ENCODE measurements at regions not wholly inside any gene's neighbourhood (a gene's known extent, or its start where the extent isn't known, plus 50 kb on each side); places are given as distances from the start of the nearest gene placed in this dataset.

GRCh38 chr10:131444286-131444685 is 132.8 kb upstream of the TCERG1L start:
- FAIRE-seq (no peak), DNase-seq (ENCODE audit: insufficient read length, low spot score) (no peak)

DNA sequence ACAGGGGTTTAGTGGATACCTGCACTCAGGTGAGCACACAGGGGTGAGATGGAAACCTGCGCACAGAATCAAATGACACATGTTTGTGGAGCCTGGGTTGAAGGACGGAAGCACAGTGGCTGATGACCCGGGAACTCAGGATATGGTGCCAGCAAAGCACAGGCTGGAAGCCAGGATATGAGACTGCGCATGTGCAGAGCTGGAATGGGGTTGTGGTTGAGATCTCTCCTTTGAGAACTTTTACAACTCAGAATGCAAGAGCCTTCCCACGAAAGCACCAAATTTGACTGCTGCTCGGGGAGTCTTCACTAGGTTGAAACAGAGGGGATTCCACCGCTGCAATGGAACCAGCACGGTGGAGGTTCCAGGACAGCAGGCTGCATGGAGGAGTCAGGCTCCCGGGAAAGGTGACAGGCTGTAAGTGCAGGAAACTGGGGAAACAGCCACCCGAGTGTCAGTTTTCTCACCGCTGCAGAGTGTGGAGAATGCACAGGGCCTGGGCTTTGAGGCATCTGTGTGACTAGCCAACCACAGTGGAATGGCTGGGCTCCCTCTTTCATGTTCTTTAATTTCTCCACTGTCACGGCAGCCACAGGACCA is 133.4 kb upstream of the TCERG1L start:
- no peak for FAIRE-seq
- no peak for DNase-seq (ENCODE audit: insufficient read length, low spot score)

DNA sequence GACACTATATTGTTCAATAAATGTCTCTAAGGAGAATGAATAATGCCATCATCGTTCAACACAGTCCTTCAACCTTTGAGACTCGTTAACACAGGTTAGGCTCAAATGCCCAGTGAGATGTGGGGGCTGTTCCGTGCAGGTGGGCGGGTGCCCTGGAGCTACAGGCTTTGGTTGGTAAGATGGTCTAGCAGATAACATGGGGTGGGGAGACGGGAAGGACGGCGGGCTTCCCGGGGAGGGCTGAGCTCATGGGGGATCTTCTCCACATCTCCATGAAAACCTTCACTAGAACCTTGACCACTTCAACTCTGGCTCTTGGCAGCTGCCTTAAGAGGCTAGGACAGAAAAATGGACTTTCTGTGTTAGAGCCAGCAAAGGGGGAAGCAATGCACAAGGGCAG is 134.1 kb upstream of the TCERG1L start:
- DNase-seq (ENCODE audit: insufficient read length, low spot score) (no peak), FAIRE-seq (no peak)

DNA sequence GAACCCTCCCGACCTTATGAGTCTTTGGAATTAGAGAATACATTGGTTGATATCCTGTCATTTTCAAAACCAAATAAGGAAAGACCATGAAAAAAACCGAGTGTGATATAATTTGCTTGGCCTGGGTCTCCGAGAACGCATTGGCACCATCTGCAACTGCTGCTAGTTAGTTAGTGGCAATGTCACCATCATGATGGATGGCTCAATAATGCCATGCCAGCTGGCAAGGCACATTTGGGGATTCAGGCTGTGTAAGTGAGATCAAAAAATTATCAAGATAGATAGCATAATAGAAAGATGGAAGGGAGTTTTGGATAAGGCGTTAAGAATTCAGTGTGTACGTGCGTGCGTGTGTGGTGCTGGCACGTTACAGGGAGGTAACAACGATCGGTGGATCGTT is 134.7 kb upstream of the TCERG1L start:
- FAIRE-seq (no peak), DNase-seq (ENCODE audit: insufficient read length, low spot score) (no peak)

GRCh38 chr10:131448171-131448570 is 136.7 kb upstream of the TCERG1L start:
- FAIRE-seq: no peak

GRCh38 chr10:131448883-131449282 is 137.4 kb upstream of the TCERG1L start:
- DNase-seq (ENCODE audit: insufficient read length, low spot score) (no peak), FAIRE-seq (no peak)

More at GRCh38 chr10:131448171-131448570, 136.7 kb upstream of the TCERG1L start:
- DNase-seq (ENCODE audit: insufficient read length, low spot score): no peak

DNA sequence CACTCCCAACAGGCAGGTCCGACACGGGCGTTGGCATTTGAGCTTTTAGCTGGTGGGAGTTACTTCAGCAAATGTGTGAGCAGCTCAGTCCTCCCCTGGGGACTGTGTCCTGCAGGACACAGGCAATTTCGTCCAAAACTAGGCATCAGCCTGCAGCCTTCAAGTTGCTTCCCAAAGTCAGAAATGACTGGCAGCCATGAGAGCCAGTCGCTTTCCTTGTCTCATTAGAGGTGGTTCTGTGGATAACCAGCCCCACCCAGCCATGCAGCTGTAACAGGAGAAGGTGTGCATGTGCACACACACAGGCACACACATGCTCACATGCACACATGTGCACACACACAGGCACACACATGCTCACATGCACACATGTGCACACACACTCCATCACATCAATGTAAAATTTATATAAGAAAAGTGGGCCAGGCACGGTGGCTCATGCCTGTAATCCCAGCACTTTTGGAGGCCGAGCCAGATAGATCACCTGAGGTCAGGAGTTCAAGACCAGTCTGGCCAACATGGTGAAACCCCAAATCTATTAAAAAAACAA is 138.8 kb upstream of the TCERG1L start:
- no peak for DNase-seq (ENCODE audit: insufficient read length, low spot score)
- FAIRE-seq: no peak

DNA sequence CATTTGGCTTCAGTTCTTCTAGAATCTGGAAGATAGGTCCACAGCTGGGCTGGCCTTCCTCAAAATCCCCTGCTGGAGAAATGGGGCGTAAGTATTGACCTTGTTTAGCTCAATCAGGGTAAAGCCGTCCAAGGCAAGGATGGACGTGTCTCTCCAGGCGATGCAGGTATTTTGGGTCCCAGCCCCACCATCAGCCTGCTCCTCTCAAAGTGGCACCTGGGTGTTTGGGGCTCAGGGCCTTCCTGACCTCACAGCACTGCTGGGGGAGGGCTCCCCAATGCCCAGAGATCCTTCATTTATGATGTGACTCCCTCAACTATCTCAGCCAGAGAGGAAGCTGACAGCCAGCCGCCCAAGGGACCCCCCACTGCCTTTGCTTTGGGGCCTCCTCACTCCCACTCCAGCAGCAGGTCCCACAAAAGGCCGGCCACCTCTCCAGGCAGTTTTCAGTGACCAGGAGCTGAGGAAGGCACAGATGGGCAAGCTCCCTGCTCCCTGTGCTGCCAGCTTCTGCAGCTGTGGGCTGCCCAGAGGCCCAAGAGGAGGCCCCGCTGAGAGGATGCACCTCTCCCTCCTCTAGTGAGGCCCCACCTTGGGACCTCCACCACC is 140.0 kb upstream of the TCERG1L start:
- no peak for DNase-seq (ENCODE audit: insufficient read length, low spot score)
- FAIRE-seq: no peak

- DNase-seq (ENCODE audit: insufficient read length, low spot score) (no peak), FAIRE-seq (no peak)
These were observed 141.6 kb upstream of the TCERG1L start for GRCh38 chr10:131452926-131453720.

DNA sequence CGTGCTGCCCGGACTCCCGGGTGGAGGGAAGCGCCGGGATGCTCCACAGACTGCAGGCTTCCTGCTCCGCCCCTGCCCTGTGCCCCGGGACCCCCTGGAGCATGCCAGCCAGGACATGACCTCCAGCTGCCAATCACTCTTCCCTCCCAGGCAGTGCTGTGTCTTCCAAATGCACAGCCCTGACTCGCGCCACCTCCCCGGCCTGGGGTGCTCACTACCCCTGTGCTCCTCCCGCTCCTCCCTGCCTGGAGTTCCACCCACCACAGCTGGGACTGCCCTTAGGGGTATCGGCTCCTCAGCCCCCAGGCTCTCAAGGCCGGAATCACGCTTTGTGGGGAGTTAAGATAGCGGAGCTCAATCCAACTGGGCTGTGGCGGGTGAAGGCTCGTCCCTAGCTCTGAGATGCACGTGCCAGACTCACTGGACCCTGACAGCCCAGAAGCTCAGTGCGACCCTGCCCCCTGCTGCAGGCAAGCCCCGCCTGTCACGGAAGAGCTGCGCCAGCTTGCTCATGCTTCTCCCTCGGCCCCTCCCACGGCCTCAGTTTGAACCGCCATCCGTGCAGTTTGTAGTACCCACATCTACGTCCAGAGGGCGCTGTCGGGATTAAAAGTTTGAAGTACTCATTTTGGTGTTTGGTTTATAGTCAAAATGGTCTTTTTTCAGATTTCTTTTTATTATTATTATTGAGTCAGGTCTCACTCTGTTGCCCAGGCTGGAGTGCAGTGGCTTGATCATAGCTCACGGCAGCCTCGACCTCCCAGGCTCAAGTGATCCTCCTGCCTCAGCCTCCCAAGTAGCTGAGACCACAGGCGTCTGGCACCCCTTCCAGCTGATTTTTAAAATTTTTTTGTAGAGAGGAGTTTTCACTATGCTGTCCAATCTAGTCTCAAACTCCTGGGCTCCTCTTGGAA is 142.5 kb upstream of the TCERG1L start:
- DNase-seq (ENCODE audit: insufficient read length, low spot score) (no peak), FAIRE-seq (no peak)

- FAIRE-seq: no peak
These were observed 144.9 kb upstream of the TCERG1L start for GRCh38 chr10:131456411-131456810.

GRCh38 chr10:131461093-131461492 is 149.6 kb upstream of the TCERG1L start:
- no peak for FAIRE-seq
- DNase-seq (ENCODE audit: insufficient read length, low spot score): no peak

More at GRCh38 chr10:131456411-131456810, 144.9 kb upstream of the TCERG1L start:
- no peak for DNase-seq (ENCODE audit: insufficient read length, low spot score)

DNA sequence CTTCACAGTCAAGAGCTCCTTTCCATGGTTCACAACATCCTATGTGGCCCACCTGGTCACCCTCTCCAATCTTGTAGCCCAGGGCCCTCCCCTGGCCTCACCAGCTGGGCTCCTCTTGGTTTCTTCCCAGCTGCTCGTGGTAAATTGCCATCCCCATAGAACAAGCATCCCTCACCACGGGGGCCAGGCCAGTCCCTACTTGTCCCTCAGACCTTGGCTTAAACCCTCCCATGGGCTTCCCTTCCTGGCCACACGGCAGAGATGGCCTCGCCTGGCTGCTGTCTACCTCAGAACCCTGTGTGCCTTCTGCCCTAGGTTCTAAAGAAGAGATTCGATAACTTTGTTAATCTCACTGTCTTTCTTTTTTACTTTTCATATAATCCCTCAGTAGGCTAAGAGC is 153.3 kb upstream of the TCERG1L start:
- FAIRE-seq: no peak
- DNase-seq (ENCODE audit: insufficient read length, low spot score): no peak

DNA sequence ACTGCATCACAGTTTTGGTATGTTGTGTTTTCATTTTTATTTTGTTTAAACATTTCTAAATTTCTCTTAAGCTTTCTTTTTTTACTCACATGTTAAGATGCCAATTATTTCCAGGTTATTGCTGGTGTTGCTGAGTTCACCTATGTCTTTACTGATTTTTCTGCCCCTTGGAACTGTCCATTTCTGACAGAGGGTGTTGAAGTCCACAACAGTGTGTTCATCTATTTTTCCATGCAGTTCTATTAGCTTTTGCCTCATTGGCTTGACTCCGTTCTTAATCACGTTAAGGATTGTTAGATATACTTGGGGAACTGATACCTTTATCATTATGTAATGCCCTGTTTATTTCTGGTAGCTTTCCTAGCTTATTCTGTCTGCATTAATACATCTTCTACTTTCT is 158.0 kb upstream of the TCERG1L start:
- no peak for DNase-seq (ENCODE audit: insufficient read length, low spot score)
- FAIRE-seq: no peak

- DNase-seq (ENCODE audit: insufficient read length, low spot score) (no peak), FAIRE-seq (no peak)
These were observed 162.1 kb upstream of the TCERG1L start for GRCh38 chr10:131473645-131474044.

- no peak for FAIRE-seq
These were observed 162.9 kb upstream of the TCERG1L start for GRCh38 chr10:131474416-131474815.

GRCh38 chr10:131475043-131475442 is 163.5 kb upstream of the TCERG1L start:
- FAIRE-seq (no peak), DNase-seq (ENCODE audit: insufficient read length, low spot score) (no peak)

More at GRCh38 chr10:131474416-131474815, 162.9 kb upstream of the TCERG1L start:
- no peak for DNase-seq (ENCODE audit: insufficient read length, low spot score)

- no peak for DNase-seq (ENCODE audit: insufficient read length, low spot score)
- no peak for FAIRE-seq
These were observed 164.3 kb upstream of the TCERG1L start for GRCh38 chr10:131475803-131476202.

DNA sequence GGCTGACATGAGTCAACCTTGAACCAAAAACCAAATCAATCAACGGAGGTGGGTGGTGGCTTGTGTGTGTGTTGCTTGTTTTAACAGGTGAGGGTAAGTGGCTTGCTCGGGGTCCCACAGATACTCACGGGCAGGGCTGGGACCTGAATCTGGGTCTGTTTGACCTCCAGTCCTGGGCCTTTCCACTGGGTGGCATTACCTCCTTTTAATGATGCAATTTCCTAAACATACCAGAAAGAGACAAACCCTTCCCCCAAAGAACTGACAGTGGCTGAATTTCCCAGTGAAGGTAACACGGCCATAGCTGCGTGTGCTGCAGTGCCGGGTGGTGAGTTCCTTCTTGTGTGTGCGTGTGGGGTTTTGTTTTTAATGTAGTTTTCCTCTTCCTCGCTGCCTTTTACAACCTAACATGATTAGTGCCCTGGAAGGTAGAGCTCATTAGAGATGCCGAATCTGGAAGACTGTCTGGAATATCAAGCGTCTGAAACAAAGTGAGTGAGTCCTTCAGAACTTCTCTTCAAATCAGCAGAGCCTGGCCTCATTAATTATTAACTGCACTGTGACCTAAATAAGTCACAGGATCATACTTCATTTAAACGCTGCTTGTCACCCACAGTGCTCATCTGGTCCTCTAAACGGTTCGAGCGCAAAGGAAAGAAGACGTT is 166.1 kb upstream of the TCERG1L start:
- FAIRE-seq (no peak), DNase-seq (ENCODE audit: insufficient read length, low spot score) (no peak)

DNA sequence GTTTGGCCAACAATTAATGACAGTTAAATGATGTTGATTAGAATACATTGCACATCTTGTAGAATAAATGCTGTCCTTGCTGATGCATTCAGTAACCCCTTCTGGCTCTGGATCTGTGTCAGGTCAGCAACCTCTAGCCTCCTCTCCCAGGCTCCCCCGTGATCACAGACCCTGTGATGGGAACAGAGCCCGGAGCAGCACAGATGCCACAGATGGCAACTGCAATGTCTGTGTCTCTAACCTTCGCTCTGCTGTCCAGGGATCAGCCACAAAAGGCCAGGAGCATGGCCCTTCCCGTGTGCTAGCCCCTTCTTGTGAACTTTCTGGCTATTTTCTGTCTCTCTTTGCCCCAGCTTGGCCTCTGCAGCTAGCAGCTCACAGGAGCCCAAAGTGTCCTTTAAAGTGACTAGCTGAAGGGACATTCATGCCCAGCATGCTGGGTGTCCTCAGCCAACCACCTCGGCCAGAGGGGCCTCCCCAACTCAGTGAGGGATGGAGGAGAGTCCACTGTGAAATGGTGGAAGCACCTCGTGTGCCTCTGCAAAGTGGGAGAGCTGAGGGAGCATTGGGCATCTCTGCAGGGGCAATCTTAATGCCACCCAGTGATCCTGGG is 167.0 kb upstream of the TCERG1L start:
- no peak for DNase-seq (ENCODE audit: insufficient read length, low spot score)
- no peak for FAIRE-seq
